BLaER1 treated with 17β-estradiol and CSF1 and Interleukin-3, amounts not matched to agents 10 nM and 100 nM (cell line): ENCODE measurements at regions not wholly inside any gene's neighbourhood (a gene's known extent, or its start where the extent isn't known, plus 50 kb on each side); places are given as distances from the start of the nearest gene placed in this dataset.
A peak's percentile ranks its signal among the peaks of the same experiment; 100 is the strongest.

Experiments used
- H3K27ac ChIP-seq, 11 experiments: shearing (Covaris generic); formaldehyde crosslinking; 2 replicates each; pipeline ENCODE4 v1.8.1; 2022
- H3K27me3 ChIP-seq, 11 experiments: shearing (Covaris generic); formaldehyde crosslinking; 2 replicates each; pipeline ENCODE4 v1.8.1; 2022
- H3K36me3 ChIP-seq, 11 experiments: shearing (Covaris generic); formaldehyde crosslinking; 2 replicates each; pipeline ENCODE4 v1.8.1; 2022
- H3K4me1 ChIP-seq, 10 experiments: shearing (Covaris generic); formaldehyde crosslinking; 2 replicates each; pipeline ENCODE4 v1.8.1; 2022
- H3K4me2 ChIP-seq, 11 experiments: shearing (Covaris generic); formaldehyde crosslinking; 2 replicates each; pipeline ENCODE4 v1.8.1; 2022
- H3K4me3 ChIP-seq, 10 experiments: shearing (Covaris generic); formaldehyde crosslinking; 2 replicates each; pipeline ENCODE4 v1.8.1; 2022
- H3K9ac ChIP-seq, 11 experiments: shearing (Covaris generic); formaldehyde crosslinking; 2 replicates each; pipeline ENCODE4 v1.8.1; 2022
- H3K9me3 ChIP-seq, 11 experiments: shearing (Covaris generic); formaldehyde crosslinking; replicated peaks in 1 of 11; 2 replicates each; pipeline ENCODE4 v1.8.1; 2022
- H4K20me1 ChIP-seq, 11 experiments: shearing (Covaris generic); formaldehyde crosslinking; 2 replicates each; pipeline ENCODE4 v1.8.1; 2022
- Cebpa-rat ChIP-seq, 11 experiments: shearing (Covaris generic); IDR thresholded peaks; 2 replicates each; pipeline ENCODE4 v1.8.1; 2022

GRCh38 chr4:123568936-123569335, 172.3 kb downstream of the SPRY1 start:
- Histone ChIP-seq H3K4me3 (no peak overlapping the region), H3K9me3 (peaks cover 0 to 24% (median 13%) of the 10 kb centered on the region in 11 experiments; a peak in 16 of 22 replicates), H3K9ac (no peak overlapping the region), H3K4me1 (peaks cover 0 to 2% (median 0%) of the 10 kb centered on the region in 10 experiments; a peak in 2 of 20 replicates), H3K27ac (no peak overlapping the region), H3K27me3 (no peaks in the 10 kb centered on the region), H3K4me2 (no peak overlapping the region), H3K36me3 (no peaks in the 10 kb centered on the region), H4K20me1 (no peaks in the 10 kb centered on the region)
- no peak for TF ChIP-seq Cebpa-rat (IDR thresholded peaks at IDR 0.05)

GRCh38 chr4:123569541-123569940, 172.9 kb downstream of the SPRY1 start:
- no peaks in the 10 kb centered on the region for H3K27me3 ChIP-seq
- no peak overlapping the region for H3K27ac ChIP-seq
- no peak for TF ChIP-seq Cebpa-rat (IDR thresholded peaks at IDR 0.05)
- H3K4me2 ChIP-seq: no peak overlapping the region
- no peak overlapping the region for H3K9ac ChIP-seq
- H3K4me3 ChIP-seq: no peak overlapping the region
- peaks cover 0 to 24% (median 13%) of the 10 kb centered on the region in 11 experiments; a peak in 16 of 22 replicates for H3K9me3 ChIP-seq
- H3K4me1 ChIP-seq: peaks cover 0 to 8% (median 0%) of the 10 kb centered on the region in 10 experiments; a peak in 2 of 20 replicates
- H3K36me3 ChIP-seq: no peaks in the 10 kb centered on the region
- H4K20me1 ChIP-seq: no peaks in the 10 kb centered on the region

- H4K20me1 ChIP-seq: no peaks in the 10 kb centered on the region
These were observed 177.4 kb downstream of the SPRY1 start for GRCh38 chr4:123573866-123574508.

GRCh38 chr4:123575291-123575690, 178.7 kb downstream of the SPRY1 start:
- no peak for TF ChIP-seq Cebpa-rat (IDR thresholded peaks at IDR 0.05)
- no peak overlapping the region for H3K4me2 ChIP-seq
- H4K20me1 ChIP-seq: no peaks in the 10 kb centered on the region
- H3K9ac ChIP-seq: no peak overlapping the region
- H3K4me3 ChIP-seq: no peak overlapping the region
- H3K27ac ChIP-seq: no peak overlapping the region
- peaks cover 0 to 8% (median 0%) of the 10 kb centered on the region in 10 experiments; a peak in 2 of 20 replicates for H3K4me1 ChIP-seq
- H3K36me3 ChIP-seq: no peaks in the 10 kb centered on the region
- peaks cover 0 to 12% (median 6%) of the 10 kb centered on the region in 11 experiments; a peak in 15 of 22 replicates for H3K9me3 ChIP-seq
- no peaks in the 10 kb centered on the region for H3K27me3 ChIP-seq

More at GRCh38 chr4:123573866-123574508, 177.4 kb downstream of the SPRY1 start:
- peaks cover 0 to 8% (median 0%) of the 10 kb centered on the region in 10 experiments; a peak in 2 of 20 replicates for H3K4me1 ChIP-seq
- no peaks in the 10 kb centered on the region for H3K27me3 ChIP-seq
- H3K9me3 ChIP-seq: peaks cover 0 to 8% (median 0%) of the 10 kb centered on the region in 11 experiments; a peak in 1 of 22 replicates
- peak overlapping the region in 2 of 11 experiments; percentile 11 to 21; a peak in 2 of 22 replicates for H3K4me2 ChIP-seq
- H3K27ac ChIP-seq: no peak overlapping the region
- TF ChIP-seq Cebpa-rat (IDR thresholded peaks at IDR 0.05): no peak
- H3K36me3 ChIP-seq: no peaks in the 10 kb centered on the region
- no peak overlapping the region for H3K4me3 ChIP-seq
- H3K9ac ChIP-seq: no peak overlapping the region

- H3K9me3 ChIP-seq: peaks cover 12 to 28% (median 23%) of the 10 kb centered on the region in 11 experiments
- TF ChIP-seq Cebpa-rat (IDR thresholded peaks at IDR 0.05): no peak
- H3K4me1 ChIP-seq: peaks cover 0 to 8% (median 0%) of the 10 kb centered on the region in 10 experiments; a peak in 2 of 20 replicates
- no peaks in the 10 kb centered on the region for H4K20me1 ChIP-seq
- H3K36me3 ChIP-seq: peaks cover 0 to 5% (median 0%) of the 10 kb centered on the region in 11 experiments; a peak in 2 of 22 replicates
- no peak overlapping the region for H3K9ac ChIP-seq
- no peak overlapping the region for H3K27ac ChIP-seq
- H3K27me3 ChIP-seq: no peaks in the 10 kb centered on the region
- H3K4me3 ChIP-seq: no peak overlapping the region
- no peak overlapping the region for H3K4me2 ChIP-seq
These were observed 180.8 kb downstream of the SPRY1 start for GRCh38 chr4:123577225-123577906.

- peaks cover 12 to 29% (median 22%) of the 10 kb centered on the region in 11 experiments for H3K9me3 ChIP-seq
- peaks cover 0 to 8% (median 0%) of the 10 kb centered on the region in 10 experiments; a peak in 2 of 20 replicates for H3K4me1 ChIP-seq
- no peak for TF ChIP-seq Cebpa-rat (IDR thresholded peaks at IDR 0.05)
- H3K4me3 ChIP-seq: no peak overlapping the region
- H3K27ac ChIP-seq: no peak overlapping the region
- no peaks in the 10 kb centered on the region for H3K27me3 ChIP-seq
- peaks cover 0 to 5% (median 0%) of the 10 kb centered on the region in 11 experiments; a peak in 2 of 22 replicates for H3K36me3 ChIP-seq
- H4K20me1 ChIP-seq: no peaks in the 10 kb centered on the region
- H3K4me2 ChIP-seq: no peak overlapping the region
- H3K9ac ChIP-seq: no peak overlapping the region
These were observed 181.9 kb downstream of the SPRY1 start for GRCh38 chr4:123578276-123579029.

- H3K36me3 ChIP-seq: peaks cover 0 to 5% (median 0%) of the 10 kb centered on the region in 11 experiments; a peak in 2 of 22 replicates
- H3K27me3 ChIP-seq: no peaks in the 10 kb centered on the region
- no peak overlapping the region for H3K27ac ChIP-seq
- H3K4me3 ChIP-seq: no peak overlapping the region
- H4K20me1 ChIP-seq: no peaks in the 10 kb centered on the region
- H3K4me2 ChIP-seq: no peak overlapping the region
- peaks cover 12 to 29% (median 22%) of the 10 kb centered on the region in 11 experiments for H3K9me3 ChIP-seq
- no peaks in the 10 kb centered on the region for H3K4me1 ChIP-seq
- TF ChIP-seq Cebpa-rat (IDR thresholded peaks at IDR 0.05): no peak
- H3K9ac ChIP-seq: no peak overlapping the region
These were observed 183.4 kb downstream of the SPRY1 start for GRCh38 chr4:123579961-123580360.

GRCh38 chr4:123580981-123581664, 184.5 kb downstream of the SPRY1 start:
- peaks cover 0 to 5% (median 0%) of the 10 kb centered on the region in 11 experiments; a peak in 2 of 22 replicates for H3K36me3 ChIP-seq
- H3K27me3 ChIP-seq: no peaks in the 10 kb centered on the region
- TF ChIP-seq Cebpa-rat (IDR thresholded peaks at IDR 0.05): no peak
- H3K4me3 ChIP-seq: no peak overlapping the region
- H3K9ac ChIP-seq: no peak overlapping the region
- no peaks in the 10 kb centered on the region for H3K4me1 ChIP-seq
- peaks cover 12 to 29% (median 22%) of the 10 kb centered on the region in 11 experiments for H3K9me3 ChIP-seq
- no peak overlapping the region for H3K27ac ChIP-seq
- H4K20me1 ChIP-seq: no peaks in the 10 kb centered on the region
- no peak overlapping the region for H3K4me2 ChIP-seq
